ENCODE measurements at regions not wholly inside any gene's neighbourhood (a gene's known extent, or its start where the extent isn't known, plus 50 kb on each side); places are given as distances from the start of the nearest gene placed in this dataset.

DNA sequence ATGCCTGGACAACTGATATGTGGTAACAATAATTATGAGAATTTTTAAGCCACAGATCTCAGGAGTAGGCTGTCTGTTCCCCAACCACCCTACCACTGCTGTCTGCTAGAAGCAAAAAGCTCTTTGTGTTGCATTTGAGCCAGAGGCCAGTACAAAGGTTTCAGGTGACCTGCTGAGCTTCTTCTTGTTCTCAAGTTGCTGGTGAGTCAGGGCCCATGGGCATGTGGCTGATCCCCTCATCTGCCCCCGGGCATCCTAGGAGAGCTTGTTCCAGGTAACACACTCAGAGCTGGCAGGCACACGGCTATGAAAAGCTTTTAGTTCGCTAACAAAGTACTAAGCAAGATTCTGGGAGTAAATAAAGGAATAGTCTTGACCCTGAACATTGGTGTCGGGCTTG, 285.3 kb downstream of the CDC5L start:
- H3K36me3 Mint-ChIP-seq (ENCODE audit: insufficient read depth in 1 of 3, low read depth in 3 of 3), result peaks cover 0 to 2% (median 0%) of the 10 kb centered on the region in 3 experiments; a peak in 2 of 7 replicates
- Histone ChIP-seq H2AFZ (ENCODE audit: low read length) (no peak overlapping the region), H3K56ac (ENCODE audit: insufficient read length, low read depth, low read length) (no peak overlapping the region), H3K4me2 (ENCODE audit: insufficient read depth, insufficient read length, low read length) (no peak overlapping the region), H3K79me2 (ENCODE audit: insufficient read depth, low read length) (no peaks in the 10 kb centered on the region), H3K4me1 (ENCODE audit: insufficient read depth, low read length) (peaks cover 9% of the 10 kb centered on the region; the same call in 1 of the 2 replicates), H2BK120ac (ENCODE audit: low read depth, low read length, poor library complexity, severe bottlenecking) (no peak overlapping the region), H4K8ac (replicated peaks; ENCODE audit: insufficient read length, low read depth, low read length) (no peak overlapping the region), H2BK15ac (ENCODE audit: low read depth, low read length) (no peak overlapping the region), H3K4ac (ENCODE audit: low read depth, low read length) (no peak overlapping the region), H4K20me1 (ENCODE audit: control insufficient read depth, insufficient read depth, insufficient read length) (no peaks in the 10 kb centered on the region), H3K27me3 (ENCODE audit: insufficient read depth, low read length) (no peaks in the 10 kb centered on the region), H4K91ac (ENCODE audit: insufficient read length, low read depth, low read length) (no peak overlapping the region), H3K14ac (ENCODE audit: insufficient read depth, low read length) (peak overlapping the region; percentile 42; the same call in 1 of the 2 replicates), H2BK5ac (ENCODE audit: insufficient read length, low read length) (no peak overlapping the region), H3K27ac (ENCODE audit: insufficient read length, low read depth, low read length) (no peak overlapping the region), H2BK20ac (ENCODE audit: low read depth, low read length, poor library complexity, severe bottlenecking) (no peak overlapping the region), H3K18ac (ENCODE audit: insufficient read length, low read depth, low read length) (no peak overlapping the region), H3K9ac (ENCODE audit: extremely low read depth, insufficient read length, low read length) (no peak overlapping the region), H3K79me1 (ENCODE audit: insufficient read depth, low read depth, low read length, poor library complexity, severe bottlenecking) (no peaks in the 10 kb centered on the region), H3K9me3 (ENCODE audit: control insufficient read depth, low read depth, low read length) (no peaks in the 10 kb centered on the region), H3K23ac (ENCODE audit: insufficient read length, low read depth, low read length) (no peak overlapping the region), H3T11ph (ENCODE audit: low read length) (no peak overlapping the region), H3K23me2 (ENCODE audit: insufficient read length, low read depth, low read length, poor library complexity, severe bottlenecking) (no peaks in the 10 kb centered on the region), H4K5ac (ENCODE audit: insufficient read length, low read depth, low read length) (no peak overlapping the region), H2AK5ac (ENCODE audit: insufficient read length, low read length) (no peak overlapping the region), H2BK12ac (ENCODE audit: insufficient read length, low read depth, low read length) (no peak overlapping the region)
- H3K4me1 Mint-ChIP-seq, result peaks cover 50 to 56% of the 10 kb centered on the region in 2 experiments
- peaks cover 2% of the 10 kb centered on the region; the same call in 1 of the 2 replicates for H3K27me3 Mint-ChIP-seq (ENCODE audit: low read depth)
- peak; percentile 27 for DNase-seq
- no CpG with 5 or more reads among the region's 4 CpGs for WGBS (ENCODE audit: extremely low coverage, insufficient read length, low lambda C conversion rate)
- TF ChIP-seq, protein P1, sequence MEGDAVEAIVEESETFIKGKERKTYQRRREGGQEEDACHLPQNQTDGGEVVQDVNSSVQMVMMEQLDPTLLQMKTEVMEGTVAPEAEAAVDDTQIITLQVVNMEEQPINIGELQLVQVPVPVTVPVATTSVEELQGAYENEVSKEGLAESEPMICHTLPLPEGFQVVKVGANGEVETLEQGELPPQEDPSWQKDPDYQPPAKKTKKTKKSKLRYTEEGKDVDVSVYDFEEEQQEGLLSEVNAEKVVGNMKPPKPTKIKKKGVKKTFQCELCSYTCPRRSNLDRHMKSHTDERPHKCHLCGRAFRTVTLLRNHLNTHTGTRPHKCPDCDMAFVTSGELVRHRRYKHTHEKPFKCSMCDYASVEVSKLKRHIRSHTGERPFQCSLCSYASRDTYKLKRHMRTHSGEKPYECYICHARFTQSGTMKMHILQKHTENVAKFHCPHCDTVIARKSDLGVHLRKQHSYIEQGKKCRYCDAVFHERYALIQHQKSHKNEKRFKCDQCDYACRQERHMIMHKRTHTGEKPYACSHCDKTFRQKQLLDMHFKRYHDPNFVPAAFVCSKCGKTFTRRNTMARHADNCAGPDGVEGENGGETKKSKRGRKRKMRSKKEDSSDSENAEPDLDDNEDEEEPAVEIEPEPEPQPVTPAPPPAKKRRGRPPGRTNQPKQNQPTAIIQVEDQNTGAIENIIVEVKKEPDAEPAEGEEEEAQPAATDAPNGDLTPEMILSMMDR (conservative IDR thresholded peaks at IDR 0.05), result no peak
- H3K27ac Mint-ChIP-seq, result peak overlapping the region in 1 of 3 experiments; percentile 68; a peak in 2 of 7 replicates
- H3K4me3 Mint-ChIP-seq, result no peak overlapping the region
- no peaks in the 10 kb centered on the region for H3K9me3 Mint-ChIP-seq

All from H9 (cell line).